ENCODE measurements at regions not wholly inside any gene's neighbourhood (a gene's known extent, or its start where the extent isn't known, plus 50 kb on each side); places are given as distances from the start of the nearest gene placed in this dataset.

DNA sequence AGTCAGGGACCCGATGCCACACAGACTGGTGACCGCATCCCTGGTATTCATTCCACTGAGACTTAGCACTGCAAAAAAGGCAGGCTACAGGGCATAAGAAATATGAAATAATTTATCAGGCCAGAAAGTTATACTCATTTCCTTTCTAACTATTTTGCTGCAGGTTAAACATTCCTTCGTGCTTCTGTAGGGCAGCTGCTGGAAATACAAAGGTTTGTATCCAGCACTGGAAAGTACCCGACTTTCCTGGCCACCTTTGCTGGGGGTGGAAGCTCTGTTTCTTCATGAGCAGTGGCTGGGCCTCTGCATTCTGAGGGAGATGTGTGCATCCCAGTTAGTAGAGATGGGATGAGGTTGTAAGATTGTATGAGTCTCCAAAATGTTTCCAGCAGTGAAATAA lies 478.6 kb upstream of the WWC1 start:
- TF ChIP-seq, protein P1, sequence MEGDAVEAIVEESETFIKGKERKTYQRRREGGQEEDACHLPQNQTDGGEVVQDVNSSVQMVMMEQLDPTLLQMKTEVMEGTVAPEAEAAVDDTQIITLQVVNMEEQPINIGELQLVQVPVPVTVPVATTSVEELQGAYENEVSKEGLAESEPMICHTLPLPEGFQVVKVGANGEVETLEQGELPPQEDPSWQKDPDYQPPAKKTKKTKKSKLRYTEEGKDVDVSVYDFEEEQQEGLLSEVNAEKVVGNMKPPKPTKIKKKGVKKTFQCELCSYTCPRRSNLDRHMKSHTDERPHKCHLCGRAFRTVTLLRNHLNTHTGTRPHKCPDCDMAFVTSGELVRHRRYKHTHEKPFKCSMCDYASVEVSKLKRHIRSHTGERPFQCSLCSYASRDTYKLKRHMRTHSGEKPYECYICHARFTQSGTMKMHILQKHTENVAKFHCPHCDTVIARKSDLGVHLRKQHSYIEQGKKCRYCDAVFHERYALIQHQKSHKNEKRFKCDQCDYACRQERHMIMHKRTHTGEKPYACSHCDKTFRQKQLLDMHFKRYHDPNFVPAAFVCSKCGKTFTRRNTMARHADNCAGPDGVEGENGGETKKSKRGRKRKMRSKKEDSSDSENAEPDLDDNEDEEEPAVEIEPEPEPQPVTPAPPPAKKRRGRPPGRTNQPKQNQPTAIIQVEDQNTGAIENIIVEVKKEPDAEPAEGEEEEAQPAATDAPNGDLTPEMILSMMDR (optimal IDR thresholded peaks at IDR 0.05 in 1 of 3, IDR thresholded peaks at IDR 0.05 in 1 of 3, conservative IDR thresholded peaks at IDR 0.05 in 1 of 3; ENCODE audit: extremely low read depth in 1 of 3, insufficient read depth in 2 of 3, low read length in 3 of 3): no peak
- TF ChIP-seq EZH2 (IDR thresholded peaks at IDR 0.05; ENCODE audit: low read length): no peak

Measured in keratinocyte (primary cell).